Peyer's patch (tissue), 4 donors: ENCODE measurements at regions not wholly inside any gene's neighbourhood (a gene's known extent, or its start where the extent isn't known, plus 50 kb on each side); places are given as distances from the start of the nearest gene placed in this dataset.

Source experiments
- CTCF ChIP-seq, 6 experiments: fragments of 450-650 bp in 4 of 6; fragments of 200-600 bp in 2 of 6; sonication (generic) in 1 of 6; IDR thresholded peaks; one replicate each; pipeline ENCODE4 v1.5.1; 2017 to 2019; ENCODE audit warnings: antibody characterized with exemption in 6 of 6, mild to moderate bottlenecking in 3 of 6, moderate library complexity in 1 of 6
- POLR2A ChIP-seq, 2 donors: fragments of 450-650 bp; IDR thresholded peaks; one replicate each; pipeline ENCODE4 v1.5.1; 2017; ENCODE audit warnings: antibody characterized with exemption in 2 of 2, mild to moderate bottlenecking in 2 of 2, moderate library complexity in 2 of 2

DNA sequence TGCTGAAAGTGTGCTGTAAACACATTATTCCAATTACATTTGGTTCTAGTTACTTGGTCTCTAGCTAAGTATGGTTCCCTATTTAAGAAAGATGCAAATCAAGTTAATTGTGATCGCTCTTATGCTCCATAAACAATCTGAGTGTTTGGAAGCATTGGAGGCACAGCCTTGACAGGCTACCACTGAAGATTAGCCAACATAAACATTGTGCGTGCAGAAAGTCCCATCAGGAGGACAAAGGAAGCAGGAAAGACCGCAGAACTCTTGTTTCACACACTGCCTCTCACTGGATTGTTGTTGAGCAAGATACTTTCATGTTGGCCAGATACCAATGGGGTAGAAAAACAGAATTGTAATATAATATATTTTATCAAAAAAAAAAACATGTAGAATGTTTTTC lies 814.4 kb downstream of the EFNB2 start:
- no peak for TF ChIP-seq CTCF (IDR thresholded peaks at IDR 0.05)
- TF ChIP-seq POLR2A (IDR thresholded peaks at IDR 0.05) = no peak
